GM21529 (cell line): ENCODE measurements at regions not wholly inside any gene's neighbourhood (a gene's known extent, or its start where the extent isn't known, plus 50 kb on each side); places are given as distances from the start of the nearest gene placed in this dataset.
"Not testable (repeated sequence)": the region's sequence is repeated elsewhere in the genome, so short reads cannot be mapped to it uniquely, and the experiment has no call there.

ENCODE experiments used
- ATAC-seq: cut with Tn5 transposase; IDR thresholded peaks from one replicate; pipeline ENCODE4 v1.9.1; 2021; ENCODE audit not compliant: unreplicated experiment

GRCh38 chr13:78098249-78098648 is 179.6 kb upstream of the EDNRB start:
- no peak for ATAC-seq

GRCh38 chr13:78096221-78096620 is 177.6 kb upstream of the EDNRB start:
- ATAC-seq, result no peak

- no peak for ATAC-seq
These were observed 169.5 kb upstream of the EDNRB start for GRCh38 chr13:78087966-78088678.

GRCh38 chr13:78085434-78086225 is 167.0 kb upstream of the EDNRB start:
- ATAC-seq, result no peak

- no peak for ATAC-seq
These were observed 165.8 kb upstream of the EDNRB start for GRCh38 chr13:78084401-78084800.

GRCh38 chr13:78078168-78078567 is 159.5 kb upstream of the EDNRB start:
- ATAC-seq, result no peak

GRCh38 chr13:78067290-78067689 is 148.7 kb upstream of the EDNRB start:
- no peak for ATAC-seq

- no peak for ATAC-seq
These were observed 146.5 kb upstream of the EDNRB start for GRCh38 chr13:78065141-78065540.

- ATAC-seq, result no peak
These were observed 143.2 kb upstream of the EDNRB start for GRCh38 chr13:78061806-78062205.

- no peak for ATAC-seq
These were observed 142.3 kb upstream of the EDNRB start for GRCh38 chr13:78060966-78061365.

GRCh38 chr13:78056865-78057264 is 138.2 kb upstream of the EDNRB start:
- ATAC-seq, result not testable (repeated sequence)

GRCh38 chr13:78054157-78054556 is 135.5 kb upstream of the EDNRB start:
- no peak for ATAC-seq

- no peak for ATAC-seq
These were observed 128.5 kb upstream of the EDNRB start for GRCh38 chr13:78047151-78047550.

GRCh38 chr13:78046331-78046730 is 127.7 kb upstream of the EDNRB start:
- ATAC-seq, result peak; percentile 78

- ATAC-seq, result peak; percentile 17
These were observed 127.3 kb upstream of the EDNRB start for GRCh38 chr13:78045916-78046315.

- not testable (repeated sequence) for ATAC-seq
These were observed 122.7 kb upstream of the EDNRB start for GRCh38 chr13:78041366-78041765.

GRCh38 chr13:78040205-78040830 is 121.7 kb upstream of the EDNRB start:
- no peak for ATAC-seq

GRCh38 chr13:78036841-78037240 is 118.2 kb upstream of the EDNRB start:
- ATAC-seq, result no peak

- no peak for ATAC-seq
These were observed 116.9 kb upstream of the EDNRB start for GRCh38 chr13:78035500-78035899.

GRCh38 chr13:78033509-78033908 is 114.9 kb upstream of the EDNRB start:
- ATAC-seq, result no peak

GRCh38 chr13:78032132-78032531 is 113.5 kb upstream of the EDNRB start:
- no peak for ATAC-seq

- ATAC-seq, result no peak
These were observed 111.8 kb upstream of the EDNRB start for GRCh38 chr13:78030341-78030896.
